Activated CD4-positive, CD25-positive, alpha-beta regulatory T cell treated with anti-CD3 and anti-CD28 coated beads, Interleukin-2, amount 50 U/mL, for 16 hours (primary cell): ENCODE measurements at regions not wholly inside any gene's neighbourhood (a gene's known extent, or its start where the extent isn't known, plus 50 kb on each side); places are given as distances from the start of the nearest gene placed in this dataset.

Experiments
- DNase-seq: peaks from one replicate; pipeline ENCODE4 v3.0.0-alpha.2; 2020; ENCODE audit warnings: low read depth, low spot score

- no peak for DNase-seq
Observed at GRCh38 chr2:241942416-241943208, 73.1 kb downstream of the RTP5 start.

- DNase-seq: no peak
Observed at GRCh38 chr2:241943209-241943850, 73.8 kb downstream of the RTP5 start.

- no peak for DNase-seq
Observed at GRCh38 chr2:241943961-241944575, 74.5 kb downstream of the RTP5 start.

GRCh38 chr2:241944821-241945220 is 75.3 kb downstream of the RTP5 start:
- no peak for DNase-seq

GRCh38 chr2:241945311-241945710 is 75.8 kb downstream of the RTP5 start:
- no peak for DNase-seq

GRCh38 chr2:241945803-241946202 is 76.3 kb downstream of the RTP5 start:
- DNase-seq: no peak

GRCh38 chr2:241946306-241947003 is 76.9 kb downstream of the RTP5 start:
- no peak for DNase-seq

GRCh38 chr2:241947004-241947350 is 77.4 kb downstream of the RTP5 start:
- no peak for DNase-seq

GRCh38 chr2:241947401-241947800 is 77.9 kb downstream of the RTP5 start:
- no peak for DNase-seq

- DNase-seq: no peak
Observed at GRCh38 chr2:241947876-241948275, 78.3 kb downstream of the RTP5 start.

GRCh38 chr2:241948299-241948897 is 78.9 kb downstream of the RTP5 start:
- no peak for DNase-seq

GRCh38 chr2:241948901-241949735 is 79.6 kb downstream of the RTP5 start:
- DNase-seq: no peak

GRCh38 chr2:241949736-241950412 is 80.3 kb downstream of the RTP5 start:
- no peak for DNase-seq

- DNase-seq: peak; percentile 16
Observed at GRCh38 chr2:241950413-241951315, 81.1 kb downstream of the RTP5 start.

GRCh38 chr2:241951316-241951700 is 81.8 kb downstream of the RTP5 start:
- DNase-seq: no peak

- DNase-seq: no peak
Observed at GRCh38 chr2:241951920-241952319, 82.4 kb downstream of the RTP5 start.

GRCh38 chr2:241952816-241953215 is 83.3 kb downstream of the RTP5 start:
- DNase-seq: no peak

- DNase-seq: no peak
Observed at GRCh38 chr2:241953324-241953928, 83.9 kb downstream of the RTP5 start.

GRCh38 chr2:241956521-241957110 is 87.1 kb downstream of the RTP5 start:
- DNase-seq: no peak
